ENCODE measurements at regions not wholly inside any gene's neighbourhood (a gene's known extent, or its start where the extent isn't known, plus 50 kb on each side); places are given as distances from the start of the nearest gene placed in this dataset.

- no peak overlapping the region for H3K27ac ChIP-seq
- ChIA-PET CTCF (interaction anchor here (0.7 kb wide), 1 partner anchor 125 kb away, joined by 3 read pairs; no protein-coding TSS in a partner anchor), POLR2A (ENCODE audit: low non-redundant PET) (no interaction called here)
- no peak for DNase-seq (ENCODE audit: low spot score)
- no peak for TF ChIP-seq CTCF (conservative IDR thresholded peaks at IDR 0.05; ENCODE audit: low read depth)
Measured at GRCh38 chr17:36773039-36773438, 164.2 kb upstream of the LHX1 start.

- CTCF ChIA-PET, result no interaction called here
- peak; percentile 34 for DNase-seq (ENCODE audit: low spot score)
- H3K27ac ChIP-seq, result no peak overlapping the region
- POLR2A ChIA-PET (ENCODE audit: low non-redundant PET), result no interaction called here
- TF ChIP-seq CTCF (conservative IDR thresholded peaks at IDR 0.05; ENCODE audit: low read depth), result no peak
Measured at GRCh38 chr17:36777118-36777517, 160.2 kb upstream of the LHX1 start.

- DNase-seq (ENCODE audit: low spot score), result no peak
- TF ChIP-seq CTCF (conservative IDR thresholded peaks at IDR 0.05; ENCODE audit: low read depth), result no peak
- H3K27ac ChIP-seq, result no peak overlapping the region
- ChIA-PET POLR2A (ENCODE audit: low non-redundant PET) (no interaction called here), CTCF (no interaction called here)
Measured at GRCh38 chr17:36778448-36778847, 158.8 kb upstream of the LHX1 start.

- no peak for TF ChIP-seq CTCF (conservative IDR thresholded peaks at IDR 0.05; ENCODE audit: low read depth)
- ChIA-PET POLR2A (ENCODE audit: low non-redundant PET) (no interaction called here), CTCF (interaction anchor here (0.7 kb wide), 1 partner anchor 44 kb away, joined by 3 read pairs; no protein-coding TSS in a partner anchor)
- H3K27ac ChIP-seq, result no peak overlapping the region
- no peak for DNase-seq (ENCODE audit: low spot score)
Measured at GRCh38 chr17:36779550-36779949, 157.7 kb upstream of the LHX1 start.

- DNase-seq (ENCODE audit: low spot score), result no peak
- ChIA-PET POLR2A (ENCODE audit: low non-redundant PET) (no interaction called here), CTCF (no interaction called here)
- TF ChIP-seq CTCF (conservative IDR thresholded peaks at IDR 0.05; ENCODE audit: low read depth), result no peak
- H3K27ac ChIP-seq, result no peak overlapping the region
Measured at GRCh38 chr17:36784633-36785032, 152.6 kb upstream of the LHX1 start.

GRCh38 chr17:36786867-36787266 lies 150.4 kb upstream of the LHX1 start:
- DNase-seq (ENCODE audit: low spot score), result no peak
- no peak for TF ChIP-seq CTCF (conservative IDR thresholded peaks at IDR 0.05; ENCODE audit: low read depth)
- POLR2A ChIA-PET (ENCODE audit: low non-redundant PET), result no interaction called here
- CTCF ChIA-PET, result interaction anchor here (0.7 kb wide), 1 partner anchor 329 kb away, joined by 4 read pairs; no protein-coding TSS in a partner anchor
- H3K27ac ChIP-seq, result no peak overlapping the region

Data from RWPE1 (cell line).